ENCODE measurements at regions not wholly inside any gene's neighbourhood (a gene's known extent, or its start where the extent isn't known, plus 50 kb on each side); places are given as distances from the start of the nearest gene placed in this dataset.

DNA sequence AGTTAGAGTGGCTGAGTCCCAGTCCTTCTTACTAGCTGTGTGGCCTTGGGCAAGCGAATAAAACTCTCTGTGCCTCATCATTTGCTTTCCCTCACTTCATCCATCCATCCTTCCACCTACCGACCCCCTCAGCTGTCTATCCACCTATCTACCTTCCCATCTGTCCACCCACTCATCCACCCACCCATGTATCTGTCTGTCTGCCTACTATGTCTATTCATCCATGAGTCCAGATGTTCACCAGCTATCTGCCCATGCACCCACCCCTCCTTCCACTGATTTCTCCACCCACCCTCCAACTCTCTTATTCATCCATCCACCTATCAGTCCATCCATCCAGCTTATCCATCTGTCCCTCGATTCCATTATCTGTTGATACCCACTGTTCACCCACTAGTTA is 60.4 kb upstream of the ATP2B2 start:
- TF ChIP-seq CTCF (IDR thresholded peaks at IDR 0.05; ENCODE audit: insufficient read depth, low read depth, low read length) (no peak), EZH2 (IDR thresholded peaks at IDR 0.05; ENCODE audit: insufficient read depth, low read length) (no peak)

All from astrocyte (in vitro differentiated cells and primary cell).